ENCODE measurements at regions not wholly inside any gene's neighbourhood (a gene's known extent, or its start where the extent isn't known, plus 50 kb on each side); places are given as distances from the start of the nearest gene placed in this dataset.
"Not testable (repeated sequence)": the region's sequence is repeated elsewhere in the genome, so short reads cannot be mapped to it uniquely, and the experiment has no call there.

DNA sequence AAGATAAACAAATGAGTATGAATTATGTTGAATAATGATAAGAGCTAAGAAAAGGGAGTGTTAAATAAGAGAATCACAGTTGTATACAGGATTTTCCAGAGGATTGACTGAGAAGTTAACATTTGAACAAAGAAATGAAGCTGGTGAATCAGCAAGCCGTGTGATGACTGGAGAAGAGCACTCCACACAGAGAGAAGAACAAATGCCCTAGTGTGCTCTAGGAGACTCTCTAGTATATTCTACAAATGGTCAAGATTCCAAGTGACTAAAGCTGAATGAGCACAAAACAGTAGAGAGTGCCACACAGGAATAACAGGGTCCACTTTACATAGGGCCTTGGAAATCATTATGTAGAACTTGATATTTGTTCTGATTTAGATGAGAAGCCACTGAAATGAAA is 587.1 kb upstream of the ATXN7L3B start:
- DNase-seq (ENCODE audit: low read depth), result no peak

DNA sequence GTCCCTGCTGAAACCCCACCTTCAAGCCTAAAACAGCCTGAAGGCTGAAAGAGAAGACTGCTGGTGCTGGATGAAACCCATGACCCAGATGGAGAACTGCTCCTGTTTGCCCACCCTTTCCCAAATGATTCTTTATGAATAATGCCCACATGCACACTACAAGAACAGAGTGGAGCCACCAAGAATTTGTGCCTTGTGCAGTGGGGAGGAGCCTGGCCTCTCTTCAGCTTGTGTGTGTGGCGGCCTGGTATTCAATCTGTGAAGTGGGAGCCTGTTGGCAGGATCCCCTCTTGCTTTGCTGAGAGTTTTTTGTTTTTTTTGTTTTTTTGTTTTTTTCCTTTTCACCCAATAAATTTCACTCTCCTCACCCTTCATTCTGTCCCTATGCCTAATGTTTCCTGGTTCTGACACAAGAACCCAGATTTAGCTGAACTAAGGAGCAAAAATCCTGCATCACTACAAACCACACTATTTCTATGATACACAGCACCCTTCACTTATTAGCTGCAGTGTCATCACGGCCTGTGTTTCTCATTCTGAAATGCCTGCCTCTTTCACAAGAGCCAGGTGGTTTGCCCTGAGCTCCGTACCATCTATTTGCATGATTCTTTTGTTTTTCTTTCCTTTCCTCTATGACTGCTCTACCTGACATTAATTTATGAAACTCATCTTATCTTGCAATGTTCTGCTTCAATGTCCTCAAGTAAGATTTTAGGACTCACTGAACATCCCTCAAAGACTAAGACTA is 585.5 kb upstream of the ATXN7L3B start:
- no peak for DNase-seq (ENCODE audit: low read depth)

GRCh38 chr12:73964641-73965040 is 573.0 kb upstream of the ATXN7L3B start:
- no peak for DNase-seq (ENCODE audit: low read depth)

DNA sequence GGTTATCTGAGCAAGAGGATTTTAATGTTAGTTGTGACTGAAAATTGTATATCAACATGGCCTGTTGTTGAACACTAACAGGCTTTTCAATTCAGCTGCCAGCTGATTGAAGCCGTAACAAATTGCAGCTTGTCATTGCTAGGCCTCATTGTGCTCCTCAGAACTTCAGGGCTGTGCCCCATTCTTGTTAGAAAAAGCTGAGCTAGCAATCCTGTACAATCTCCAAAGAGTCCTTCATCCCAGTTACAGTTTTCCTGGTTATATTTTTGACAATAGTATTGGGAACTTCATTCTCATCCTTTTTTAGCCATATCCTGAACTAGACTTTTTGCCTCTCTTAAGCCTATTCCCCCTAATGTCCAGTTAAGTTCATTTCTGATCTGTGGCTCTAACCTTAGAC is 564.1 kb upstream of the ATXN7L3B start:
- no peak for DNase-seq (ENCODE audit: low read depth)

- DNase-seq (ENCODE audit: low read depth), result no peak
Observed at GRCh38 chr12:73984552-73984951, 553.1 kb upstream of the ATXN7L3B start.

DNA sequence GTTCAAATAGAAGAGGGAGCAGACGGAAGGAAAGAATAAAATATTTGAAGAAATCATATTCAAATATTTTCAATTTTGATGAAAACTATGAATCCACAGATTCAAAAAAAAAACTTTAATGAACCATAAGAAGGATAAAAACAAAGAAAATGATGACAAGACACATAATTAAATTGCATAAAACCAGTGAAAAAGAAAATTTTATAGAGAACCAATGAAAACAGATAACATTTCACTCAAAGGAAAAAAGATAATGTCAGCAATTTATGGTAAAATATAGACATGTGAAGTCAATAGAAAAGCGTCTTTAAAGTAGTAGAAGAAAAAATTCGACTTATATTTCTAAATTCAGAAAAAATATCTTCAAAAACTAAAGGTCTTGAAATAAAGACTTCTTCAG is 546.5 kb upstream of the ATXN7L3B start:
- no peak for DNase-seq (ENCODE audit: low read depth)

- no peak for DNase-seq (ENCODE audit: low read depth)
Observed at GRCh38 chr12:73998894-73999293, 538.7 kb upstream of the ATXN7L3B start.

DNA sequence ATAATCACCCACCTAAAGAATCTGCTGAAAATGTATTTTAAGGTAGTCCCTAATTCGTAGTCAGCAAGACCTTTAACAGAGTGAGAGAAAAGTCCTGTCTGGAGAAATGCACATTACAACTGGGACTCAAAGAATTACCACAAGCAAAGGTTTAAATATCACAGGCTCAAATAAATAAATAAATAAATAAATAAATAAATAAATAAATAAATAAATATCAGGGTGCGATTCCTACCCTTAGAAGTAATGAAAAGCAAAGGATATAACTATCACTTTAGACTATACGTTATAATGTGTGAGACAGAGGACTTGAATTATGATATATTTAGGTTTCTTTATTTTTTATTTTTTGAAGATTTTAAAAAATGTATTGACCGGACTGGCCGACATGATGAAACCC is 522.5 kb upstream of the ATXN7L3B start:
- no peak for DNase-seq (ENCODE audit: low read depth)

- DNase-seq (ENCODE audit: low read depth), result not testable (repeated sequence)
Observed at GRCh38 chr12:74016324-74016723, 521.3 kb upstream of the ATXN7L3B start.

GRCh38 chr12:74018849-74019248 is 518.8 kb upstream of the ATXN7L3B start:
- DNase-seq (ENCODE audit: low read depth), result no peak

DNA sequence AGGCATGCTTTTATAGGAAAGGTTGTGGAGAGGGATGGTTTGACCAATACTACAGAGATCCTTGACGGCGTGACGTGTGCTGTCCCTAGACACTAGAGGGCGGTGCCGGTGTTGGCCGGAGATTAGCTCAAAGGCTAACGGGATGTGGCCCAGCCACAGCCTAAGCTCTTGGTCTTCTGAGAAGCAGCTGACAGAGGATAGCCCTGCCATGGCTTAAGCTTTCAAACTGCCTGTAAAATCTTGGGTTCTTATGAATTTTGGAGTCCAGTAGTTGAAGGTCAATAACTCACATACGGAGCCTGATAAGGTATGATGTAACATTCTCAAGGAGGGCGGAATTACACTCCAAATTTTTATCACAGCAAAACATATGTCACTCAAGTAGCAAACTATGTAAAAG is 515.7 kb upstream of the ATXN7L3B start:
- no peak for DNase-seq (ENCODE audit: low read depth)

DNA sequence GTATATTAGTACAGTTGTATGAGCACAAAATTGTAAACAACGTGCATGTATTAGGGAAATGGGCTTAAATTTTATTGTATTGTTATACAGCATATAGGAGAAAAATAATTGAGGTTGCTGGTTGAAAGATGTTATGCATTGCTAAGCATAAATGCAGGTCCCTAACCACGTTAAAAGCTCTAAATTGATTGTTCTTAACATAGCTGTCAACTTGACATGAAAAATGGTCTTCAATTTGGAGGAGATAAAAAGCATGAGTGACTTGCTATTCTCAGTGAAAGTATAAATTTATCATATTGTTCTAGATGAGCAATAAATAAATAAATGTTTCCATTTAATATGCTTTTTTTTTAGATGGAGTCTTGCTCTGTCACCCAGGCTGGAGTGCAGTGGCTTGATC is 506.6 kb upstream of the ATXN7L3B start:
- no peak for DNase-seq (ENCODE audit: low read depth)

DNA sequence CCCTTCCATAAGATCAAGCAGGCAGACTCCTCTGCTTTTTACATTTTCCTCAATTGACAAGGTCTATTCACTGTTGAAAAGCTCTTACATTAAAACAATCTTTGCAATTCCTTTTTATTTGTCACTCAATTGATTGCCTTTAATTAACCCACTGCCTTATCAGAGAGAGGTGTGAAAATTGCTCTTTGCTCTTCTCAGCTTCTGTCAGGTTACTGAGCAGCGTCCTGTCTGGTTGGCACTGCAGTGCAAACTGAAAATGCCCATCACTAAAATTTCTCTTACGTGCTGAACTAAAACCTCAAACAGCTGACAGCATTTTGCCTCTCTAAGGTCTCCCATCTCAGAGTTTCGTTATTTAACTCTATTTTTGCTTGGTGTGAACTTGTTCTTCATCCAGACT is 504.1 kb upstream of the ATXN7L3B start:
- DNase-seq (ENCODE audit: low read depth), result no peak

DNA sequence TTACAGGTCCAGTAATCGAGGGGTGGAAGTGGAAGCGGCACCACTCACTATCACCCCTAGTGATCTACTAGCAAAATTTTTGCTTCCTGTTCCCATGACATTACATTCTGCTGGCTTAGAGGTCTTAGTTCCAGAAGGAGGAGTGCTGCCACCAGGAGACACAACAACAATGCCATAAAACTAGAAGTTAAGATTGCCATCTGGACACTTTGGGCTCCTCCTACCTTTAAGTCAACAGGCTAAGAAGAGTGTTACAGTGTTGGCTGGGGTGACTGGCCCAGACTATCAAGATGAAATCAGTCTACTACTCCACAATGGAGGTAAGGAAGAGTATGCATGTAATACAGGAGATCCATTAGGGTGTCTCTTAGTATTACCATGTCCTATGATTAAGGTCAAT is 498.5 kb upstream of the ATXN7L3B start:
- DNase-seq (ENCODE audit: low read depth), result not testable (repeated sequence)

DNA sequence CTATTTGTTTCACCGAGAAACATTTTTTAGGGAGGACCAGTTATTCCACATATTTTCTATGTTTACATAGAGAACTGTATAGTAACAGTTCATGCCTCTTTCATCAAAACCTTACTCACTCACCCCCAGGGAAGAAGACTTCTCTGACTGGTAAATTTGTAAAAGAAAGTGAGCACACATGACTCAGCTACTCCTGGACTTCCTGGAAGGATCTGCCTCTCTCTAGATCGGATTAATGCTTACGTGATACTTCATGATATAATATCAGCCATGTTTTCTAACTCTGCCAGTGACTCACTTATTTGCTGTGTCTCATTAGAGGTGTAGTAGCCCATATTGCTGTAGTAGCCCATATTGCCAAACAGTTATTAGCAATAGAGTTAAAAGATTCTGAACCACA is 494.3 kb upstream of the ATXN7L3B start:
- no peak for DNase-seq (ENCODE audit: low read depth)

DNA sequence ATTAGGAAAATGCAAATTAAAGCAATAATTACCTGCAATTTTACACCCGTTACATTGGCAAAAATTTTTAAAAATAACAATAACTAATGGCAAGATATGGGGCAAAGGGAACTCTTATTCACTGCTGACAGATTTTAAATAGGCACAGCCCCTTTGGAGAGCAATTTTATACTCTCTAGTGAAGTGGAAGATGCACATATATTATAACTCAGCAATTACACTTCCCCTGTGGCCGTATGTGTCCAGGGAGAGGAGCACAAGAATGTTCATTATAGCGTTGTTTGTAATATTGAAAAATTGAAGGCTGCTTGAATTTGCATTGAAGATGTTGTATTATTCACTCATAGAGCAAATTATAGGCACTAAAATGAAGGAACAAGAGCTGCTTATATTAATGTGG is 488.3 kb upstream of the ATXN7L3B start:
- no peak for DNase-seq (ENCODE audit: low read depth)

DNA sequence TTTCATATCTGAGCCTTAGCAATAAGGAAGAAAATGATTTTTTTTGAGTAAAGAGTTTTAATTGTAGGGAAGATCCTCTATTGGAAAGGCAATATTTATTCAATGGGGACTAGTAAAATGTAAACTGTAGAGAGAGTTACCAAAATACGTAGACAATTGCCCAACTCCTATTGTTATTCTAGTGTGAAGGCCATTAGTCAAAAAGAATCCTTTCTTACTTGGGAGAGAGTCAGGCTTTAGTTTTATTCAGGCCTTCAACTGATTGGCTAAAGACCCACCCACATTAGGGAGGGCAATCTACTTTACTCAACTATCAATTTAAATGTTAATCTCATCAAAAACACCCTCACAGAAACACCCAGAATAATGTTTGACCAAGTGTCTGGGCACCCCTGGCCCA is 485.8 kb upstream of the ATXN7L3B start:
- no peak for DNase-seq (ENCODE audit: low read depth)

DNA sequence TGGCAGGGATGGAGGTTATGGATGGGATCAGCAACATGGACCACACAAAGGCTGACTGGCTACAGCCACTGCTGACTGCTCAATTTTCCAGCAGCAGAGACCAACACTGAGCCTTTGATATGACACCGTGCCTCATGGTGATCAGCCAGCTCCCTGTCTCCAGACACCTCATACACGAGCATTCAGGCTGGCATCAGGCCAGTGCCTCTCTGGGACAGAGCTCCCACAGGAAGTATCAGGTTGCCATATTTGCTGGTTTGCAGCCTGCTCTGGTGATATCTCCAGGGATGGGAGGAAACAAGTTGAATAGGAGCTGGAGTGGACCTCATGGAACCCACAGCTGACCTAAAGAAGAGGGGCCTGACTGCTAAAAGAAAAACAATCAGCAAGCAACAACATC is 471.2 kb upstream of the ATXN7L3B start:
- DNase-seq (ENCODE audit: low read depth), result no peak

DNA sequence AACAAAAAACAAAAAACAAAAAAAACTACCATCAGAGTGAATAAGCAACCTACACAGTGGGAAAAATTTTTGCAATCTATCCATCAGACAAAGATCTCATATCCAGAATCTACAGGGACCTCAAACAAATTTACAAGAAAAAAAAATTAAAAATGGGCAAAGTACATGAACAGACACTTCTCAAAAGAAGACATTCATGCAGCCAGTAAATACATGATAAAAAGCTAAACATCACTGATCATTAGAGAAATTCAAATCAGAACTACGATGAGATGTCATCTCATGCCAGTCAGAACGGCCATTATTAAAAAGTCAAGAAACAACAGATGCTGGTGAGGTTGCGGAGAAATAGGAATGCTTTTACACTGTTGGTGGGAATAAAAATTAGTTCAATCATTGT is 466.5 kb upstream of the ATXN7L3B start:
- no peak for DNase-seq (ENCODE audit: low read depth)

- no peak for DNase-seq (ENCODE audit: low read depth)
Observed at GRCh38 chr12:74076918-74077317, 460.7 kb upstream of the ATXN7L3B start.

DNA sequence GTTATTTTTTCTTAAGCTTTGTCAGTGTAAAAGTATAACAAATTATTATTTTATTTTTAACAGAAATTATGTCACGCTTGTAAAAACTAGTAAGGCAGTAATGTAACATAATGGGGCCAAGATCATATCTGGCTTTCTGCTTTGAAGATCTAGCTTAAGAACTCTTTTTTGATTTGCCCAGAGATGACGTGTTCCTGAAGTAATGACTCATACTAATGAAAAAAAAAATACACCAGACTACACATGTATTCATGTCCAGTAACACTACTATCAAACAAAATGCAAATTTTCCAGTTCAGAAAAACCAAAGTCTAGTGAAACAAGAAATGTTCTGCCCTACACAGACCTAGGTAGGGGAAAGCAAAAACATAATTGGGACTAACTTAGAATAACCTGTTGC is 432.2 kb upstream of the ATXN7L3B start:
- no peak for DNase-seq (ENCODE audit: low read depth)

- no peak for DNase-seq (ENCODE audit: low read depth)
Observed at GRCh38 chr12:74108729-74109128, 428.9 kb upstream of the ATXN7L3B start.

- DNase-seq (ENCODE audit: low read depth), result no peak
Observed at GRCh38 chr12:74111688-74112360, 425.8 kb upstream of the ATXN7L3B start.

Data from forelimb muscle (tissue), 1 donor.